ENCODE measurements at regions not wholly inside any gene's neighbourhood (a gene's known extent, or its start where the extent isn't known, plus 50 kb on each side); places are given as distances from the start of the nearest gene placed in this dataset.

GRCh38 chr10:124255556-124255955 lies 162.2 kb upstream of the CHST15 start:
- TF ChIP-seq CTCF (IDR thresholded peaks at IDR 0.05 in 2 of 3, conservative IDR thresholded peaks at IDR 0.05 in 1 of 3; ENCODE audit: borderline replicate concordance in 1 of 3, insufficient read depth in 1 of 3, low read depth in 2 of 3, low read length in 2 of 3) (no peak), SIN3A (IDR thresholded peaks at IDR 0.05; ENCODE audit: low read depth) (no peak), JUND (IDR thresholded peaks at IDR 0.05) (no peak), POLR2A (IDR thresholded peaks at IDR 0.05; ENCODE audit: borderline replicate concordance, extremely low read depth, insufficient read depth, insufficient read length) (no peak), RAD21 (IDR thresholded peaks at IDR 0.05; ENCODE audit: low read depth) (no peak), ELF1 (IDR thresholded peaks at IDR 0.05; ENCODE audit: borderline replicate concordance, low read depth) (no peak)
